ENCODE measurements at regions not wholly inside any gene's neighbourhood (a gene's known extent, or its start where the extent isn't known, plus 50 kb on each side); places are given as distances from the start of the nearest gene placed in this dataset.

GRCh38 chr12:28980436-28980835 lies 168.6 kb upstream of the FAR2 start:
- TF ChIP-seq POLR2A (IDR thresholded peaks at IDR 0.05; ENCODE audit: low read length) (no peak), GATA1 (IDR thresholded peaks at IDR 0.05; ENCODE audit: low read depth, low read length) (no peak)

All from erythroblast (primary cell).